ENCODE measurements at regions not wholly inside any gene's neighbourhood (a gene's known extent, or its start where the extent isn't known, plus 50 kb on each side); places are given as distances from the start of the nearest gene placed in this dataset.
"Not testable (repeated sequence)": the region's sequence is repeated elsewhere in the genome, so short reads cannot be mapped to it uniquely, and the experiment has no call there.

DNA sequence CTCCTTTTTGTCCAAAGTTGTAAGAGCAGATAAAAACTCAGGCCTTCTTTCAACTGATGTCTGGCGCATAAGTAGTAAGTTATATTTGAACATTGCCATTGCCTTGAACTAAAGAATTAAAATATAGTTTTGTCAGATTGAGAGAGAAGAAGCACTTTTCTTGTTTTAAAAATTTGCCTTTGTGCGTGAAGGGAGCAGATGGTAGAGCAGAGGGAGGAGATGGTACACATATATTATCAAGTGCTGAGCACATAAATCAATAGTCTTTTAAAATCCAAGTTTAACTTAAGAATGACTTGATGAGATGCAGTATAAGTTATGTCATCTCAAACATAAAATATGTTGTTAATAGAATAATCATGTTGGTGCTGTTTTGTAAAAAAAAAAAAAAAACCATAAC lies 504.6 kb upstream of the KLHL1 start:
- no peak for DNase-seq

DNA sequence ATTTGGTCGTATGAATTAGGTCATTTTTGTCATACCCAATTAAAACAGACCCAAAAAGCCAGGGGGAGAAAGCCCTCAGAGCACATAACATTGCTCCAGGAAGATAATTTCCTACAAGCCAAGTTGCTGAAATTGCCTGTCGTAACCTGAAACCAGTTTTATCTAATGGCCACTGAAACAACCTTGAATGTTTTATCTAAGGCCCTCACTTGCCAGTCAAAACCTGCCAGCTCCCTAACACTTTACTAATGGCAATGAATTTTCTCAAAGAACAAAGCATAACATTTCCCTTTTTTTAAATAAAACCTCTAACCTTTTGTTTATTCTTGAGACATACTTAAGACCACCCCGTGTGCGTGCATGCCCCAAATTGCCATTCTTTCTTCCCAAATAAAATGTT lies 496.2 kb upstream of the KLHL1 start:
- DNase-seq = no peak

- DNase-seq = no peak
Observed at GRCh38 chr13:70593716-70594115, 485.5 kb upstream of the KLHL1 start.

DNA sequence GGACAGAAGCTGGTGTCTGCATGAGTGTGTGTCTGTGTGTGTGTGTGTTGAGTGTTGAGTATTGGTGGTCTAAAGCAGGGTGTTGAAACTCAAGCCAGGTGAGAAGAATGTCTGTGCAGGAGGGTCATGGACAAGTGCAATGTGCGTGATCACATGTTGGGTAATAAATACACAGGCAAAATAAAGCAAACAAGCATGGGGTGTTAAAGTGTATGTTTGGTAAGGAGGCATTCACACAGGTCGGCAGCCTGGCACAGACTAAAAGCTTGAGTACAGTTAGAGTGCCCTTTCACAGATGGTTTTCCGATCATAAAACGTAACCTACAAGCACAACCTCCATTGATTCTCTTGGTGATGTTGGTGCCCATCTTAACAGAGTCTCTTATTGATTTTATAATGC lies 476.9 kb upstream of the KLHL1 start:
- no peak for DNase-seq

GRCh38 chr13:70580825-70581224 lies 472.6 kb upstream of the KLHL1 start:
- no peak for DNase-seq

- DNase-seq = no peak
Observed at GRCh38 chr13:70579941-70580340, 471.7 kb upstream of the KLHL1 start.

GRCh38 chr13:70571221-70571620 lies 463.0 kb upstream of the KLHL1 start:
- no peak for DNase-seq

DNA sequence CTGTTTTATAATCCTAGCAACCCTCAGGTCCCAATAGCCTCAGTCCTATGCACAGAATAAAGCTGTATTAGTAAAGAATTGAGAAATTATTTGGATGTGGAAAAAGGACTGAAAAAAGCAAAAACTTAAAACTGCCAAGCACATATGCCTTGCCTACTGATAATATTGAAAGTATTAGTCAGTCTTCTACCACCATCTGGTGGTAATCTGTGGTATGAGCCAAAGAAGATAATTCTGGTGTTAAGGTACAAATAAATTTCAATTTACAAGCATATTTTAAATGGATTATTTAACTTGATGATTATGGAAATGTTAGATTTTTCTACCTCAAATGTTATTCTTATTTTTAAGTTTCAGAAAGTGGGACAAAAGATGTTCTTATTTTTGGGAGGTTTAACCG lies 460.3 kb upstream of the KLHL1 start:
- DNase-seq = no peak

GRCh38 chr13:70544706-70545105 lies 436.5 kb upstream of the KLHL1 start:
- DNase-seq = no peak

GRCh38 chr13:70541451-70541850 lies 433.2 kb upstream of the KLHL1 start:
- DNase-seq = no peak

DNA sequence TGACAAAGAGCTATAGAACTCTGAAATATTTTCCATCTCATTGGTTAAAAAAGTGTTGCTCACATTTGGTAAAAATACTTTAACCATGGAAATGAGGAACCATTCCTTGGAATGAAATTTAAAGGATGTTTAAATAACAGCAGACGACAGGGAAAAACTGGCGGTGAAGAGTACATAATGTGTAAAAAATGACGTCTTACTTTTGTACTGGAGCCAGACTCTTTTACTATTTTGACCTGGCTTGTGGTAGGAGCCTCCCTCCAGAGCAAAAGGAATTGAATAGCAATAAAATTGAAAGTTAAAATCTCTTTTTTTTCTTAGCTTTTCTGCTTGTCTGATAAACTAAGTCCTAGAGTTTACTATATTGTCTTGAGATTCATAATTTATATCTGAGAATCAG lies 426.2 kb upstream of the KLHL1 start:
- DNase-seq = no peak

DNA sequence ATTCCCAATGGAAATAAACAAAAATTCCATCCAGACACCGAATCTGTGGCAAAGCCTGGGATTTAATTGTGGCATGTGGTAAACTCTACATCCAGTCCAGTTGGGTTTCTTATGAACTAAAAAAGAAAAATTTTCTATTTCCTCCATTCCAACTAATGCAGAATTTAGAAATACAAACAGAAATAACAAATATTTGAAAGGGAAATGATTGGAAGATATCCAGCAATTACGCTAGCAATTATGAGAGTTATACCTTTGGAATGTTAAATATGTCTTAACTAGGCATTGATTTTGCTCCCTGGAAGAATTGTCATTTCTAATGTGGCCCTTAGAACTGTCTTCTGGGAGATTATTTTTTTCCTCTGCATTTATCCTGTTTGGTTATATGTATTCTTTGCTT lies 421.4 kb upstream of the KLHL1 start:
- DNase-seq = no peak

- no peak for DNase-seq
Observed at GRCh38 chr13:70527599-70527998, 419.3 kb upstream of the KLHL1 start.

DNA sequence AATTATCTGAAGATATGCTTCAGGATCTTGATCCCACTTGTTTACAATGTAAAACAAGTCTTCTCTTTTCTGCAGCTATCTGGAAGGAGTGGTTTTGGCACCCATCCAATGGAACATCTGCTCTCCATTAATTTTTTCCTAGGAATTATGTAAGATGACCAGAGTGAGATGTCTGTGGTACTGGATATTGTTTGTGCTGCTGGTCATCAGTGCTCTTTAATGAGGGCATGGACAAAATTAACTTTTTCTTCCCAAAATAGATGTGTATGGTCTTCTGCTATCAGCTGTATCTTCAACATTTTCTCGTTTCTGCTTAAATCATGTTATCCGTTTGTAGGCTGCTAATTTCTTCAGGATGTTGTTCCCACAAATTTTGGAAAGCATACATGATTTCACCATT lies 415.4 kb upstream of the KLHL1 start:
- DNase-seq = no peak

DNA sequence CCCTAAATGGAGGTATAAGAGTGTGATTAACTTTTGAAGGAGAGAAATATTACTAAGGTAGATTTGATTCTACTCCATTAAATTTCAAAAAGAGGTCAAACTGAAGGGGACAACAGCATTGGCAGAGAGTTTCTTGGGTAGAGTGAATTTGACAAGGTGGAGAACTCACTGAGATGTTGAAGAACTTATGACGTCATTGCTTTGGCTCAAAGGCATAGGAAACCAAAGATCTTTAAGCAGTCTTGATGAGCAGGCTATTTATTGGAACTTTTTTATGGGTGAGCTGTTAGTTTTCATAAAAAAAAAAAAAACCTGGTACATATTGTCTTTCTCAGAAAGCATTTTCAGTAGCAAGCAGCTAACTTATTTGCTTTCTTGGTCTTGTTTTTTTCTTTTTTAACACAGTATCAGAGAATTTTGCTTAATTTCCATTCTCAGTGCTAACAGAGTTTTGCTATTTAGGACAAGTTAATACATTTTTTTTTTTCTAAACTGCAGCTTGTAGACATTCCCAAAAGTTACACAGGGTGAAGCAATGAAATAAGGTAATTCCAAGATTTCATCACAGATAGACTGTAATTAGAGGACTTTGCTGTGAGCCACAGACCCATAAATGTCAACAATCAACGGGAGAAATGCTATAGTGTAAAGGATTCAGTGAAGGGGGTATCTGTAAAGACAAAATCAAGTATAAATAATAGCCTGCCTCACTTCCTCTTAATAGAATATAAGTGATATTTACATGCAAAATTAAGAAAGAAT lies 412.2 kb upstream of the KLHL1 start:
- no peak for DNase-seq

GRCh38 chr13:70518081-70518480 lies 409.8 kb upstream of the KLHL1 start:
- DNase-seq = no peak

- no peak for DNase-seq
Observed at GRCh38 chr13:70516226-70516625, 408.0 kb upstream of the KLHL1 start.

GRCh38 chr13:70511861-70512417 lies 403.7 kb upstream of the KLHL1 start:
- DNase-seq = not testable (repeated sequence)

DNA sequence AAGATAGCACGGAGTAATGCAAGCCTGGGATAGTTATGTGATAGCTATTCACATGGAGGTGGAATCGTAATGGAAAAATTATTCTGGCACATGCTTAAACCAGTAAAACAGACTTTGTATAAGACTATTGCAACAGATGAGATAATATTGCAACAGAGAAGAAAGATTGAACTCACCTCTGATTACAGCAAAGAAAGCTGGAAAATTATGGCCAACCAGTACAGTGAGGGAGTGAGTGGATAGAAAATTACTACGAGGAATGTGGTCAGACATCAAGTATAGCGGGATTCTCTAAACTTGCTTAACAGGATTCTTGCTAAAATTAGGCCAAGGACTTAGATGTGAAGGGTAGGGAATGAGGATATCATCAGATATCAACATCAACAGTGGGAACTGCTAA lies 397.6 kb upstream of the KLHL1 start:
- DNase-seq = no peak

DNA sequence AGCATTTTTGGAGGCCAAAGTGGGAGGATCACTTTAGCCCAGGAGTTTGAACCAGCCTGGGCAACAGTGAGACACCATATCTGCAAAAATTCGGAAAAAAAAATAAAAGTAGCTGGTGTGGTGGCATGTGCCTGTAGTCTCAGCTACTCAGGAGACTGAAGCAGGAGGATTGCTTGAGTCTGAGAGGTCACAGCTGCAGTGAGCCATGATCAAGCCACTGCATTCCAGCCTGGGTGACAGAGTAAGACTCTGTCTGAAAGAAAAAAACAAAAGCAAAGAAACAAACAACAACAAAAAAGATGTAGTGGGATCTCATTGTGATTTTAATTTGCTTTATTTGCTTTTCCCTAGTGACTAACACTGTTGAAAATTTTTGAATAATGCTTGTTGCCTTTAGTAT lies 394.7 kb upstream of the KLHL1 start:
- no peak for DNase-seq

- no peak for DNase-seq
Observed at GRCh38 chr13:70490320-70490935, 382.2 kb upstream of the KLHL1 start.

- DNase-seq = no peak
Observed at GRCh38 chr13:70484931-70485330, 376.7 kb upstream of the KLHL1 start.

- DNase-seq = no peak
Observed at GRCh38 chr13:70483599-70484276, 375.5 kb upstream of the KLHL1 start.

- no peak for DNase-seq
Observed at GRCh38 chr13:70473907-70474306, 365.7 kb upstream of the KLHL1 start.
